Activated CD4-positive, alpha-beta T cell treated with anti-CD3 and anti-CD28 coated beads, Interleukin-10, Interleukin-2, amounts not matched to agents 100 ng/mL and 50 ng/mL, durations not matched to agents 16 hours and 8 hours (primary cell): ENCODE measurements at regions not wholly inside any gene's neighbourhood (a gene's known extent, or its start where the extent isn't known, plus 50 kb on each side); places are given as distances from the start of the nearest gene placed in this dataset.

ENCODE experiments used
- DNase-seq: peaks from one replicate; pipeline ENCODE4 v3.0.0-alpha.2; 2020

GRCh38 chr10:78770167-78771090 lies 298.3 kb upstream of the ZMIZ1 start:
- DNase-seq, result no peak

GRCh38 chr10:78771260-78771659 lies 297.5 kb upstream of the ZMIZ1 start:
- no peak for DNase-seq

DNA sequence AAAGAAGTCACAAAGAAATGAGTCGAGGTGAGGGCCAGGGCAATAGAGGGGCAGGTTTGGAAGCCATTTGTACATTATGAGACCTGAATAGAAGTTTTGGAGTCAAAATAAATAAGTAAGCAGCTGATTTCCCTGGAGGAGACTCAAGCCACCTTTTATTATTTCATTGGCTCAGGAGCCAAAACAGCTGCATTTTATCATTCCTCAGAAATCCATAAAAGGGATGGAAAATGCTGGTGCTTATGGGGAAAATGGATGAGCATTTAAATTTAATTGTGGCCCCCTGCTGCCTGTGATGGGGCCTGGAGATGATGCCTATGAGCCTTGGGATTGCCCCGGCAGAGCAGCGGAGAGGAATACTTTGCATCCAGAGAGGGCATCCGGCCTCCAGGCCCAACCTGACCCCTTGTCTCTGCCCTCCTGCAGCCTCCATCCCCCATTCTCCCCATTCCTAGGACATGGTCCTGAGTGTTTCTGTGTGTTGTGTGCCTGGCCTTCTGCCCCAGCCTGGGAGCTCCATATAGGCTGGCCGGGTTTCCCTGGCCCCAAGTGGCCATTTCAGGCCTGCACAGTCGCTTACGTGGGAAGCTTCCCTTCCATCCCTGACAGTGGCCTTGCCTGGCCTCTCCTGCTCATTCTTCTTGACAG lies 296.8 kb upstream of the ZMIZ1 start:
- no peak for DNase-seq

DNA sequence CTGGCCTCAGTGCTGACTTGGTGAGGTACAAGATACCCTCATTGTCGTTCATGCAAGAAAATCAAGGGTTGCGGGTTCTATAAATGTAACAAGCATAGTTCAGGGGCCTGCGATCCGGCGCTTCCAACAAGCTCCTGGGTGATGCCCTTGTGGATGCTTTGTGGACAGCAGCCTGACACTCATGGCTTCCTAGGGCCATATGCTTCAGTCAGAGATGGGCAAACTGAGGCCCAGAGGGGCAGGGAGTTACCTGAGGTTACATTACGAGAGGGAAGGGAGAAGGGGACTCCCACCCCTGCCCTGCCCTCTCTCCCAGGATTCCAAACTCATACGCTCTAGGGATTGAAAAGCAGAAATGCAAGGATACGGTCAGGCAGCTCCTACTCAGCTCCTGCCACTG lies 296.3 kb upstream of the ZMIZ1 start:
- DNase-seq, result no peak

GRCh38 chr10:78772986-78773530 lies 295.7 kb upstream of the ZMIZ1 start:
- no peak for DNase-seq

DNA sequence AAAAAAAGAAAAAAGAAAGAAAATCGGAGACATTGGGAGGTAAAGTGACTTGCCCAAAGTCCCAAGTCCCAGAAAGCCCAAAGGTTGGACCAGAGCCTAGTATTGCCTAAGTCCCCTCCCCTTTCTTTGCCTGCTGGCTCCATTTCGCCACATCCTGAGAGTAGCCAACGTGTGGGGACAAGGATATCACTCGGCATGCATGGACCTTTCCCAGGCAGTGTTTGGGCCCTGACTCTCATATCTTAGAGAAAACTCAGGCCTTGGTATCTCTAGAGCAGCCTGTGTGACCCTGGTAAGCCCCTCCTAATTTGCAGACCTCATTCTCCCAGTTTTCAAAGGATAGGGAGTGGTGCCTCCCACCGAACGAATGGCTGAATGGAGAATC lies 294.2 kb upstream of the ZMIZ1 start:
- DNase-seq, result no peak

DNA sequence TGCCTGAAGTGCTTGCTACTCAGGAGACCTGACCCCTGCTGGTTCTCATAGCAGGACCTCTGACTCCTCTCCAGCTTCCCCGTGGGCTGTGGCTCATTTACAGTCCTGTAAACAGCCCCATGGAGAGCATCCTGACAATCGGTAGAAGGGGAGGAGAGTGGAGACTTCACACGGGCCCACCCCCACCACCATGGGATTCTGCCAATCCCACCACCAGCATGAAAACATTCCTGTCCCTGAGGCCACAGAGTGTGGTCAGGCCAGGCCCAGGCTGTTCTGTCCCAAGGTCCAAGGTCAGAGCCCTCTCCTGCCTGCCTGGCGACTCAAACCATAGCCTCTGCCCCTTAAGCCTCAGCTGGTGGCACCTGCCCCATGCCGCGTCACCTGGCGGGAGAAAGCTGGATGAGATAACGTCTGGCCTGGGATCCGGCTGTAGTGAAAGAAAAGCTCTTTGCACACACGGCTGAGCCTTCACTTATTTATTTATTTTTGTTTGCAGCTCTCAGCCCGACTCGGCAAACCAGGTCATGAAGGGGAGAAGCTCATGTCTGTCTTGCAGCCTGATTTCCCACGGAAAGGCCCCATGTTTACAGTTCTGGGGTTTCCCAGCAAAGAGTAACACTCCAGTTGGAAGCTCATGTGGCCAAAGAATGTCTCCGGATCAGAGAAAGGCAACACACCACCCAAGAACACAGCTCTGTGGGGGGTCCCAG lies 293.6 kb upstream of the ZMIZ1 start:
- no peak for DNase-seq

DNA sequence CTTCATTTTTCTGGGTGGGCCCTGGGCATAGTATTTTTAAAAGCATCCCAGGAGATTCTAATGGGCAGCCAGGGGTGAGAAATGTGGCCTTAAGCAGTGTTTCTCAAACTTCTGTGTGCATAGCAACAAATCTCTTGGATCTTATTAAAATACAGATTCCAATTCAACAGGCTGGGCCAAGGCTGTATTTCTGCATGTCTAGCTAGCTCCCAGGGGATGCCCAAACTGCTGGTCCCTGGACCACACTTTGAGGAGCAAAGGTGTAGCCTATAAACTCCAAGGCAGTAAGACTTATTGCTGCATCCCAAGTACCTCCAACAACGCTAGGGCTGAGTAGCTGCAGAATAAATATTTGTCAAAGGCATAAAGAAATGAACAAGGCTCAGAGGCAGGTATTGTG lies 292.9 kb upstream of the ZMIZ1 start:
- DNase-seq, result no peak

- no peak for DNase-seq
Measured at GRCh38 chr10:78776756-78777155, 292.0 kb upstream of the ZMIZ1 start.

- no peak for DNase-seq
Measured at GRCh38 chr10:78777466-78777865, 291.3 kb upstream of the ZMIZ1 start.

DNA sequence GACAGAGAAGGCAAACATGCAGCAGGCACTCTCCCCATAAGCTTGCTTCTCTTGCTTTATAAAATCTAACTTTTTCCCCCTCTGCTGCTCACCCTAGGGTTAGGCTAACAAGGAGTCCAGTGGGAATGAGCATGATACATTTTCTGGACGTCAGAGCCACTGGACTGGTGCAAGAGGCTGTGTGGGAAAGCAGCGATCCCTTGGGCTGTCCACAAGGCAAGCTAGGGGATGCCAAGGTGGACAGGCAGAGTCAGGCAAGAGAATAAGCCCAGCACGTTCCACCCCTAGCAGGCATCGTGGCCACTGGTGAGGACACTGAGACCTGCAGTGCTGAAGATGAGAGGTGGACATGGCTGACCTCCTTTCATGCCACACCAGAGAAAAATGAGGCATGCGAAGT lies 290.9 kb upstream of the ZMIZ1 start:
- DNase-seq, result no peak

DNA sequence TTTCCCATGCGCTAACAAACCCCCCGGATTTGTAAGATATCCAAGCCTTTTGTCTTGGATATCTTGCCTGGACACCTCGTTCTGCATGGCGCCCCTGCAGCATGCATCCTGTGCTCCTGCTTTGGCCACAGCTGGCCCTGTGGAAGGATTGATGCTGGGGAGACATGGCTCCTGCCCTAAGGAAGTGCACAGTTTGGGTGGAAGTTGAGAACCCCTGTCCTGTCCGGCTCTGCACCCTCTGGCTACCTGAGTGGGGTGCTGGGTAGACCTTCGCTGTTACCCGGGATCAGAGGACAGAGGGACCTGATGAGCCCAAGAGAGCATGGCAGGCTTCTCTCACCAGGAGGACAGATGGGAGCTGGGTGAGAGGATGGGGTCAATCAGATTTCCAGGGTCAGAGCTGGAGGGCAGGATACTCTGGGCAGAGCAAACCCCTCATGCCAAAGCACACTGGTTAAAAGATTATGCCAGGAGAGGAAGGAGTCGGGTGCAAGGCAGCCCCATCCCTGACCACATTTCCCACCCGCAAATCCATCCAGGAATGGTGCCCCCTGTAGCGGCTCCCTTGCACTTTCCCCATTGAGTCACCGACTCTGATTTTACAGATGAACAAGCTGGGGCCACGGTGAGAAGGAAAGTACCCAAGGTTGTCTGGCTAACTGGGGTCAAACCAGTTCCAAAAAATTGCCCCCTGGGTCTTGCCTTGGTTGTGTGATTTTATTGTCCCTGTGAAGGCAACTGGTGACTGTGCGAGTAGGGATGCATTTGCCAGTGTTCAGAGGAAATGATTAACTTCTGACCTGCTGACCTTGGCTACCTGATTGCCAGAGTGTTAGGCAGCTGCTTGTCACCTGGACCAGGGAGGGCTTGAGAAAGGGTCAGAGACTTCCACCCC lies 290.1 kb upstream of the ZMIZ1 start:
- DNase-seq, result no peak

GRCh38 chr10:78779339-78779955 lies 289.3 kb upstream of the ZMIZ1 start:
- no peak for DNase-seq

DNA sequence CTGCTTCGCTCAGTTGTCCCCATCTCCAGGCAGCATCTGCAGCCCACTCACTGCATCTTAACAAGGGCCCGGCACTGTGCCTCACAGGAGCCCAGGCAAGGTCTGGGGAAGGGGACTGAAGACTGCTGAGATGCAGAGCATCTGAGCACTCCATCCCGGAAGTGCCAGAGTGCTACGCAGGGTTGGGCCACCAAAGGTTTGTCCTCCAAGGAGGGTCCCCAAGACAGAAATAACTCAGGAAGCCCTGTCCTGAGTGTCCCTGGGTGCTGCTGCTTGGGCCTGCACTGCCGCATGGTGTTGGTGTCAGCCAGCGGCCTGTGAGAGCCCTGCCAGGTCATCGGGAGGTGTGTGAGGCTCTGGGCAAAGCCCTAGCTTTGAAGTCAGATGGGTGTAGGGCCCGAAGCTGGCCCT lies 288.2 kb upstream of the ZMIZ1 start:
- no peak for DNase-seq

DNA sequence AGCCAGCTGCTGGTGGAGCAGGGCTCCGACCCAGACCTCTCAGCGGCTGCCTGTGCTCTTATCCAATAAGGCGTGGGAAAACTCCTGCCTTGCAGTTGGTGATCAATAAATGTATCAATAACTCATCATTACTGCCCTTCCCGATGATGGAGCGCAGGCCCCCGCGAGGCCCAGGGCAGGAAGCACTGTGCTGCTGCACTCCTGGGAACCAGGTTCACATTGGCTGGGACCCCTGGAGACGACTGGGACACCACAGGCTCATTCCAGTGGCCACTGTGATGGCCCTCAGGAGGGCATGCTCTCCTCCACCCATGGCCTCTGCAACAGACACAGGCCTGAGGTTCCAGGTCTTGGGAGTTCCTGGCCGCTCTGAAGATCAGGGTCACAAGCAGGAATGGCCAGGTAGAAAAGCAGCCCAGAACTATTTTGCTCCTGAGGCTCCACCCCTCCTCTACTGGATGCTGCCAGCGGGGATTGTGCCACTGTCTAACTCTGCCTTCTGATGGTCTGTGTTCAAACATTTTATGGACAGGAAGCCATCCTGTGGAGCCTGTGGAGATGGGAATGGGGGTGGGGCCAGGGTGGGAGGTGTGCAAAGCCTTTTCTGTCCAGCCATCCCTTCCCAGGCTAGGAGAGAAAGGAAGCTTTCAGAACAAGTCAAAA lies 287.4 kb upstream of the ZMIZ1 start:
- no peak for DNase-seq

DNA sequence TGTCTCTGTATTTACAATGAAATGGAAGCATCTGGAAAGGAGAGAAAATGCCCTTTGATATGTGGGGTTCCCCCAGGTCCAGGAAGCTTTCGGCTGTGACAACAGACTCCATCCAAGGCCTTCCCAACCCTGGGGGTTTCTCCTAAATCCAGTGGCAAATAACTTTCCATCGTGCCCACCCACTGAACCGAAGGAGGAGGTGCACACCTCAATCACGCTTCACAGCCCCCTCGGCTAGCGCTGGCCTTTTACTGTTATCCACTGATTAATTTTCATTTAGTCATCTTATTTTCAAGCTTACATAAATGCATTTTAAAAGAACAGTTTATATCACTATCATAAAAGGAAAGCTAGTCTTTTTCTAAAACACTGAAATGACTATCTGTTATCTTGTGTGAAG lies 286.8 kb upstream of the ZMIZ1 start:
- no peak for DNase-seq

DNA sequence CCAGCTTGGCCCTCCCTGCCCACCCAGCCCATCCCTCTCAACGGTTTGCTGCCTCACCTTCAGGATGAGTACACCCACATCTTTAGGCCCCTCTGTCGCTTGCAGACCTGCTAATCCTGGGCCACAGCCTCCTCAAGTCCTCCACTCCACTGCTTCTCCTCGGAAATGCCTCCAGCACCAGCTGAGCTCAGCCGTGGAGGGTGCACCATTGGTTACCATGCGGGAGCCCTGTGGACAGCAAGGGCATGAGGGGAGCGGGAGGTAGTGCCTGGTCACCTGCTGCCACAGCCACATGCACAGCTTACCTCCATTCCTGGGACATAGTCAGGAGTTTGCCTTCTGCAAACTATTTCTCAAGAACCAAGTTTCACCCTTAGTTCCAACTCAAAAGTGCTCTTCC lies 286.3 kb upstream of the ZMIZ1 start:
- no peak for DNase-seq

- no peak for DNase-seq
Measured at GRCh38 chr10:78783753-78784152, 285.0 kb upstream of the ZMIZ1 start.

- DNase-seq, result no peak
Measured at GRCh38 chr10:78784546-78784945, 284.2 kb upstream of the ZMIZ1 start.

DNA sequence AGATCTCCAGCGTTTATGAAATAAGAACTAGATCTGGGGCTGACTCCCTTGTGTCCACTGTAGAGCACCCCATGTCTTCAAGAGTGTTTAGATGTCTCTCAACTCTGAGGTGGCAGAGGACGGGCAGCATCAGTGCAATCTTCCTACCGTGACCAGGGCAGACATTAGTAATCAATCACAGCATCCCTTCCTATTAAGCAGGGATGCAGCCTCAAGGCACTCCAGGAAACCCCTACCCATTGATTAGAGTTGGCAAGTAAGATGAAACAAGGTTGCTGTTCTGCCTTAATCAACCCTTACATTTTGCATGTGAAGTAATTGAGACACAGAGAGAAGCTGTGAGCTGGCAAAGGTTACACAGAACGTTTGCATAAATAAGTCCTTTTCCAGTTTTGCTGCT lies 283.7 kb upstream of the ZMIZ1 start:
- no peak for DNase-seq

DNA sequence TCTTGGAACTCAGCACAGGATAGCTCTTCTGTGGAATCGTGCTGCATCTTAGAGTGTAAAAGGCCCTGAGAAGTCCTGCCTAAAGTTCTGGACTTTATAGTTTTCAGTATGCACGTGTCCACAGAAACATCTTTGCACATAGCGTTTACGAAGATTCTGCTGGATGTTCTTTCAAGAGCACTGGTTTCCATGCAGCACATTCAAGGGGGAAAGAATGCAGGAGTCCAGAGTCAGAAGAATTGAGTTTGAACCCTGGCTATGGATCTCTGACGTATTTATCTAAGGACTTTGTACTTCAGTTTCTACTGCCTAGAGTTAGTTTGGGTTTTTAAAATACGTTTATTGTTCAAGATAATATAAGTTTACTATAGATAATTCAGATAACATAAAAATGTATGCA lies 282.8 kb upstream of the ZMIZ1 start:
- DNase-seq, result no peak

- DNase-seq, result no peak
Measured at GRCh38 chr10:78787125-78787524, 281.6 kb upstream of the ZMIZ1 start.
